Activated CD4-positive, alpha-beta T cell treated with anti-CD3 and anti-CD28 coated beads for 36 hours (primary cell): ENCODE measurements at regions not wholly inside any gene's neighbourhood (a gene's known extent, or its start where the extent isn't known, plus 50 kb on each side); places are given as distances from the start of the nearest gene placed in this dataset.

Experiments used
- ATAC-seq: fragments of 200-7000 bp; cut with Tn5 transposase; one replicate; pipeline ENCODE4 v1.10.0; 2021; ENCODE audit warnings: mild to moderate bottlenecking, moderate library complexity
- CTCF ChIA-PET: fragments of 350-600 bp; sonication (Branson Sonifier 250); formaldehyde crosslinking; loops from one replicate; lab custom pipeline; 2021; ENCODE audit warnings: antibody characterized with exemption; lab: Charles Lee
- POLR2A ChIA-PET: fragments of 350-600 bp; sonication (Branson Sonifier 250); formaldehyde crosslinking; loops from one replicate; lab custom pipeline; 2021; ENCODE audit warnings: antibody characterized with exemption, inconsistent platforms; lab: Charles Lee
- DNase-seq: peaks from one replicate; pipeline ENCODE4 v3.0.0-alpha.2; 2020
- H3K27ac Mint-ChIP-seq: one replicate; pipeline ENCODE4 v1.8.0; 2021; ENCODE audit warnings: mixed read lengths
- H3K27me3 Mint-ChIP-seq: one replicate; pipeline ENCODE4 v1.8.0; 2021; ENCODE audit warnings: mixed read lengths
- H3K36me3 Mint-ChIP-seq: one replicate; pipeline ENCODE4 v1.8.0; 2021; ENCODE audit warnings: low read depth, mixed read lengths
- H3K4me1 Mint-ChIP-seq: one replicate; pipeline ENCODE4 v1.8.0; 2021; ENCODE audit warnings: mixed read lengths
- H3K4me3 Mint-ChIP-seq: one replicate; pipeline ENCODE4 v1.8.0; 2021; ENCODE audit warnings: mild to moderate bottlenecking, moderate library complexity, mixed read lengths
- H3K9me3 Mint-ChIP-seq: one replicate; pipeline ENCODE4 v1.8.0; 2021; ENCODE audit warnings: low read depth, mixed read lengths
- intact Hi-C, 2 experiments: fragments of 100-400 bp; cut with DNase I in 1 of 2; cut with micrococcal nuclease in 1 of 2; formaldehyde crosslinking; loops; one replicate each; pipeline versions ENCODE4 v1.14.2 to v1.15.1; 2022 to 2024; cut with DNase I, micrococcal nuclease

- DNase-seq (no peak), ATAC-seq (no peak)
- no peaks in the 10 kb centered on the region for H3K36me3 Mint-ChIP-seq
- no peak overlapping the region for H3K4me3 Mint-ChIP-seq
- ChIA-PET POLR2A (no interaction called here), CTCF (no interaction called here)
- peaks cover 7% of the 10 kb centered on the region for H3K27me3 Mint-ChIP-seq
- H3K9me3 Mint-ChIP-seq, result no peaks in the 10 kb centered on the region
- intact Hi-C loops, result no loop called here
- no peak overlapping the region for H3K27ac Mint-ChIP-seq
- H3K4me1 Mint-ChIP-seq, result no peaks in the 10 kb centered on the region
These were observed 123.7 kb upstream of the GSC start for GRCh38 chr14:94893411-94894160.

GRCh38 chr14:94890785-94891184 is 120.9 kb upstream of the GSC start:
- Mint-ChIP-seq H3K36me3 (no peaks in the 10 kb centered on the region), H3K4me3 (no peak overlapping the region), H3K9me3 (no peaks in the 10 kb centered on the region), H3K27me3 (peaks cover 5% of the 10 kb centered on the region), H3K27ac (no peak overlapping the region), H3K4me1 (no peaks in the 10 kb centered on the region)
- no peak for ATAC-seq
- intact Hi-C loops, result no loop called here
- ChIA-PET POLR2A (no interaction called here), CTCF (no interaction called here)
- no peak for DNase-seq

- peaks cover 12% of the 10 kb centered on the region for H3K27me3 Mint-ChIP-seq
- CTCF ChIA-PET, result no interaction called here
- intact Hi-C loops, result no loop called here
- no peaks in the 10 kb centered on the region for H3K36me3 Mint-ChIP-seq
- no peaks in the 10 kb centered on the region for H3K9me3 Mint-ChIP-seq
- no peak overlapping the region for H3K27ac Mint-ChIP-seq
- DNase-seq (no peak), ATAC-seq (no peak)
- POLR2A ChIA-PET, result no interaction called here
- no peaks in the 10 kb centered on the region for H3K4me1 Mint-ChIP-seq
- H3K4me3 Mint-ChIP-seq, result no peak overlapping the region
These were observed 119.8 kb upstream of the GSC start for GRCh38 chr14:94889520-94890312.

- no peaks in the 10 kb centered on the region for H3K4me1 Mint-ChIP-seq
- DNase-seq, result no peak
- H3K9me3 Mint-ChIP-seq, result no peaks in the 10 kb centered on the region
- H3K36me3 Mint-ChIP-seq, result no peaks in the 10 kb centered on the region
- intact Hi-C loops, result no loop called here
- CTCF ChIA-PET, result no interaction called here
- H3K27ac Mint-ChIP-seq, result no peak overlapping the region
- no peak for ATAC-seq
- POLR2A ChIA-PET, result no interaction called here
- peaks cover 12% of the 10 kb centered on the region for H3K27me3 Mint-ChIP-seq
- no peak overlapping the region for H3K4me3 Mint-ChIP-seq
These were observed 118.2 kb upstream of the GSC start for GRCh38 chr14:94888121-94888520.

GRCh38 chr14:94887591-94887990 is 117.7 kb upstream of the GSC start:
- peaks cover 12% of the 10 kb centered on the region for H3K27me3 Mint-ChIP-seq

GRCh38 chr14:94886931-94887330 is 117.0 kb upstream of the GSC start:
- H3K4me1 Mint-ChIP-seq, result no peaks in the 10 kb centered on the region
- H3K27ac Mint-ChIP-seq, result no peak overlapping the region
- DNase-seq, result no peak
- no peaks in the 10 kb centered on the region for H3K9me3 Mint-ChIP-seq
- CTCF ChIA-PET, result interaction anchor here (0.7 kb wide), 1 partner anchor 130 kb away, joined by 4 read pairs; no protein-coding TSS in a partner anchor
- H3K36me3 Mint-ChIP-seq, result no peaks in the 10 kb centered on the region
- POLR2A ChIA-PET, result no interaction called here
- intact Hi-C loops, result no loop called here
- no peak for ATAC-seq
- H3K4me3 Mint-ChIP-seq, result no peak overlapping the region
- H3K27me3 Mint-ChIP-seq, result peaks cover 12% of the 10 kb centered on the region

More at GRCh38 chr14:94887591-94887990, 117.7 kb upstream of the GSC start:
- POLR2A ChIA-PET, result no interaction called here
- no peaks in the 10 kb centered on the region for H3K4me1 Mint-ChIP-seq
- intact Hi-C loops, result no loop called here
- no peak overlapping the region for H3K27ac Mint-ChIP-seq
- H3K36me3 Mint-ChIP-seq, result no peaks in the 10 kb centered on the region
- ATAC-seq (no peak), DNase-seq (no peak)
- CTCF ChIA-PET, result no interaction called here
- no peaks in the 10 kb centered on the region for H3K9me3 Mint-ChIP-seq
- H3K4me3 Mint-ChIP-seq, result no peak overlapping the region

- Mint-ChIP-seq H3K4me1 (no peaks in the 10 kb centered on the region), H3K9me3 (no peaks in the 10 kb centered on the region), H3K27ac (no peak overlapping the region), H3K27me3 (peaks cover 9% of the 10 kb centered on the region), H3K4me3 (no peak overlapping the region), H3K36me3 (no peaks in the 10 kb centered on the region)
- ChIA-PET CTCF (no interaction called here), POLR2A (no interaction called here)
- intact Hi-C loops, result no loop called here
- ATAC-seq (no peak), DNase-seq (no peak)
These were observed 115.7 kb upstream of the GSC start for GRCh38 chr14:94885481-94886155.

GRCh38 chr14:94884616-94885230 is 114.8 kb upstream of the GSC start:
- ATAC-seq (no peak), DNase-seq (no peak)
- intact Hi-C loops, result no loop called here
- ChIA-PET CTCF (no interaction called here), POLR2A (no interaction called here)
- no peaks in the 10 kb centered on the region for H3K36me3 Mint-ChIP-seq
- no peaks in the 10 kb centered on the region for H3K9me3 Mint-ChIP-seq
- H3K4me1 Mint-ChIP-seq, result no peaks in the 10 kb centered on the region
- no peak overlapping the region for H3K4me3 Mint-ChIP-seq
- peaks cover 9% of the 10 kb centered on the region for H3K27me3 Mint-ChIP-seq
- H3K27ac Mint-ChIP-seq, result no peak overlapping the region

GRCh38 chr14:94882401-94882800 is 112.5 kb upstream of the GSC start:
- intact Hi-C loops, result no loop called here

GRCh38 chr14:94880876-94881275 is 111.0 kb upstream of the GSC start:
- intact Hi-C loops, result no loop called here
- H3K4me3 Mint-ChIP-seq, result no peak overlapping the region
- CTCF ChIA-PET, result no interaction called here
- peaks cover 12% of the 10 kb centered on the region for H3K27me3 Mint-ChIP-seq
- H3K36me3 Mint-ChIP-seq, result no peaks in the 10 kb centered on the region
- H3K4me1 Mint-ChIP-seq, result no peaks in the 10 kb centered on the region
- no peaks in the 10 kb centered on the region for H3K9me3 Mint-ChIP-seq
- DNase-seq (no peak), ATAC-seq (no peak)
- POLR2A ChIA-PET, result no interaction called here
- H3K27ac Mint-ChIP-seq, result no peak overlapping the region

More at GRCh38 chr14:94882401-94882800, 112.5 kb upstream of the GSC start:
- no peak for ATAC-seq
- Mint-ChIP-seq H3K4me3 (no peak overlapping the region), H3K4me1 (no peaks in the 10 kb centered on the region), H3K36me3 (no peaks in the 10 kb centered on the region), H3K9me3 (no peaks in the 10 kb centered on the region), H3K27ac (no peak overlapping the region), H3K27me3 (peaks cover 9% of the 10 kb centered on the region)
- no peak for DNase-seq
- POLR2A ChIA-PET, result no interaction called here
- CTCF ChIA-PET, result no interaction called here

GRCh38 chr14:94880106-94880505 is 110.2 kb upstream of the GSC start:
- ChIA-PET CTCF (interaction anchor here (0.6 kb wide), 1 partner anchor 132 kb away, joined by 4 read pairs; no protein-coding TSS in a partner anchor), POLR2A (interaction anchor here (0.5 kb wide), 1 partner anchor 148 kb away, joined by 3 read pairs; no protein-coding TSS in a partner anchor)
- intact Hi-C loops, result no loop called here
- DNase-seq (no peak), ATAC-seq (no peak)
- Mint-ChIP-seq H3K27me3 (peaks cover 10% of the 10 kb centered on the region), H3K36me3 (no peaks in the 10 kb centered on the region), H3K27ac (no peak overlapping the region), H3K4me1 (no peaks in the 10 kb centered on the region), H3K4me3 (no peak overlapping the region), H3K9me3 (no peaks in the 10 kb centered on the region)
